Gastrocnemius medialis (tissue), 4 donors: ENCODE measurements at regions not wholly inside any gene's neighbourhood (a gene's known extent, or its start where the extent isn't known, plus 50 kb on each side); places are given as distances from the start of the nearest gene placed in this dataset.
"Not testable (repeated sequence)": the region's sequence is repeated elsewhere in the genome, so short reads cannot be mapped to it uniquely, and the experiment has no call there.

Source experiments
- ATAC-seq, 2 donors: fragments of 150-250 bp; one replicate each; pipeline ENCODE4 v1.9.1; 2016
- DNase-seq, 2 donors: peaks; one replicate each; pipeline ENCODE4 v3.0.0-alpha.2; 2019
- H3K27ac ChIP-seq, 4 donors: fragments of 200-600 bp; sonication (generic); 1 replicate in 1 of 4; 2 replicates in 3 of 4; pipeline ENCODE4 v1.5.1; 2016 to 2018; ENCODE audit warnings: mild to moderate bottlenecking in 2 of 4, moderate library complexity in 1 of 4
- H3K27me3 ChIP-seq, 3 donors: fragments of 200-600 bp; sonication (generic) in 2 of 3; 1 replicate in 1 of 3; 2 replicates in 2 of 3; pipeline versions ENCODE4 v1.5.1 to v1.6.0; 2016 to 2019; ENCODE audit warnings: mild to moderate bottlenecking in 1 of 3, moderate library complexity in 1 of 3
- H3K36me3 ChIP-seq, 2 donors: fragments of 200-600 bp; sonication (generic) in 1 of 2; one replicate each; pipeline ENCODE4 v1.5.1; 2017 to 2018
- H3K4me1 ChIP-seq, 2 donors: fragments of 200-600 bp; sonication (generic) in 1 of 2; one replicate each; pipeline ENCODE4 v1.5.1; 2016 to 2017; ENCODE audit warnings: mild to moderate bottlenecking in 2 of 2
- H3K4me3 ChIP-seq, 4 donors: fragments of 200-600 bp; sonication (generic) in 3 of 4; 1 replicate in 1 of 4; 2 replicates in 3 of 4; pipeline ENCODE4 v1.5.1; 2016 to 2019; ENCODE audit warnings: mild to moderate bottlenecking in 2 of 4
- H3K9me3 ChIP-seq, 3 donors: fragments of 200-600 bp; sonication (generic) in 2 of 3; 1 replicate in 1 of 3; 2 replicates in 2 of 3; pipeline ENCODE4 v1.5.1; 2016 to 2019
- POLR2A ChIP-seq, 2 donors: fragments of 450-650 bp; IDR thresholded peaks; one replicate each; pipeline ENCODE4 v1.6.1; 2017; ENCODE audit warnings: antibody characterized with exemption in 2 of 2, mild to moderate bottlenecking in 2 of 2, moderate library complexity in 2 of 2
- in situ Hi-C, 4 donors: fragments of 200-750 bp; cut with MboI; loops; one replicate each; pipeline versions ENCODE4 v1.15.0 to v1.8.0; 2017; ENCODE audit warnings: low sequenced_read_pairs in 4 of 4
- intact Hi-C: fragments of 100-400 bp; cut with DNase I; formaldehyde crosslinking; loops from one replicate; pipeline ENCODE4 v1.15.1; 2023; ENCODE audit warnings: low total_unique reads
- TF ChIP-seq, protein P1 (sequence below), 5 experiments: fragments of 450-650 bp in 3 of 5; fragments of 200-600 bp in 2 of 5; sonication (generic) in 2 of 5; IDR thresholded peaks in 4 of 5; conservative IDR thresholded peaks in 1 of 5; 1 replicate in 4 of 5; 2 replicates in 1 of 5; pipeline ENCODE4 v1.5.1; 2016 to 2019; ENCODE audit warnings: antibody characterized with exemption in 5 of 5, mild to moderate bottlenecking in 3 of 5, moderate library complexity in 3 of 5

DNA sequence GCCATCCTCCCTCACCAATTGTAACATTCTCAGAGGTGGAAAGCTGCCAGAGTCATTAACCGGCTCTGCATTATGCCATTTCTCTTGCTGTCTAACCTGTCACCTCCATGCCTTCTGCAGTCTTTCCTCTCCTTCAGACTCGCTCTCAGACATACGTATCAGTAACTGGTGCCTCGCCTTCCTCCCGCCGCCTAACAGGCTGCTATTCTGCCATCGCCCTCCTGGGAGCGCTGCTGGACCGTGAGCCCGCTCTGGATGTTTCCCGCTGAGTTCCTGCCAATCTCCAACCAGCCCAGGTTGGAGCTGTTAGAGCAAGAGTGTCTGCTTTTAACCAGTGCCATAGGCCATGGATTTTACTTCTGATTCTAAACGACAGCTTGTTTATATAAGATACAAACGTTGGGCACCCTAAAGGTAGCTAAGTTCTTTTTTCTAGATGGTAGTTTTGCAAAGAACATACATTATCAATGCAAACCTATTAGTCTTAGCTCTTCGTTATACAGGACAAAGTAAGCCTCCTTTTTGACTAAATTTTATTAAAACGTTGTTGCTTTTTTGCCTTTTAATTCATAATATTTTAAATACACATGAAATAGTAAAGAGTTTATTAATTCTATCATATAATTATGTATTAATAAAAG, 59.5 kb upstream of the NEIL3 start:
- TF ChIP-seq, protein P1, sequence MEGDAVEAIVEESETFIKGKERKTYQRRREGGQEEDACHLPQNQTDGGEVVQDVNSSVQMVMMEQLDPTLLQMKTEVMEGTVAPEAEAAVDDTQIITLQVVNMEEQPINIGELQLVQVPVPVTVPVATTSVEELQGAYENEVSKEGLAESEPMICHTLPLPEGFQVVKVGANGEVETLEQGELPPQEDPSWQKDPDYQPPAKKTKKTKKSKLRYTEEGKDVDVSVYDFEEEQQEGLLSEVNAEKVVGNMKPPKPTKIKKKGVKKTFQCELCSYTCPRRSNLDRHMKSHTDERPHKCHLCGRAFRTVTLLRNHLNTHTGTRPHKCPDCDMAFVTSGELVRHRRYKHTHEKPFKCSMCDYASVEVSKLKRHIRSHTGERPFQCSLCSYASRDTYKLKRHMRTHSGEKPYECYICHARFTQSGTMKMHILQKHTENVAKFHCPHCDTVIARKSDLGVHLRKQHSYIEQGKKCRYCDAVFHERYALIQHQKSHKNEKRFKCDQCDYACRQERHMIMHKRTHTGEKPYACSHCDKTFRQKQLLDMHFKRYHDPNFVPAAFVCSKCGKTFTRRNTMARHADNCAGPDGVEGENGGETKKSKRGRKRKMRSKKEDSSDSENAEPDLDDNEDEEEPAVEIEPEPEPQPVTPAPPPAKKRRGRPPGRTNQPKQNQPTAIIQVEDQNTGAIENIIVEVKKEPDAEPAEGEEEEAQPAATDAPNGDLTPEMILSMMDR (IDR thresholded peaks at IDR 0.05 in 4 of 5, conservative IDR thresholded peaks at IDR 0.05 in 1 of 5) = peak in 3 of 5 experiments; percentile 43 to 62 (median 60)
- no peak for TF ChIP-seq POLR2A (IDR thresholded peaks at IDR 0.05)
- Histone ChIP-seq H3K9me3 (no peaks in the 10 kb centered on the region), H3K4me1 (no peaks in the 10 kb centered on the region), H3K36me3 (no peaks in the 10 kb centered on the region), H3K4me3 (no peak overlapping the region), H3K27ac (no peak overlapping the region), H3K27me3 (no peaks in the 10 kb centered on the region)
- in situ Hi-C loops = no loop called here
- peak; percentile 3 to 16 for DNase-seq
- intact Hi-C loops = no loop called here
- peak in 1 of 2 donors; percentile 18 for ATAC-seq

GRCh38 chr4:177251237-177251636, 58.4 kb upstream of the NEIL3 start:
- no peak overlapping the region for H3K27ac ChIP-seq
- no peak overlapping the region for H3K4me3 ChIP-seq
- no peaks in the 10 kb centered on the region for H3K36me3 ChIP-seq
- H3K4me1 ChIP-seq = no peaks in the 10 kb centered on the region
- TF ChIP-seq POLR2A (IDR thresholded peaks at IDR 0.05) = no peak
- TF ChIP-seq, protein P1 (IDR thresholded peaks at IDR 0.05 in 4 of 5, conservative IDR thresholded peaks at IDR 0.05 in 1 of 5) = no peak
- no peaks in the 10 kb centered on the region for H3K9me3 ChIP-seq
- ATAC-seq (no peak), DNase-seq (no peak)
- in situ Hi-C loops (no loop called here), intact Hi-C loops (no loop called here)
- no peaks in the 10 kb centered on the region for H3K27me3 ChIP-seq

- intact Hi-C loops (no loop called here), in situ Hi-C loops (no loop called here)
- H3K4me1 ChIP-seq = no peaks in the 10 kb centered on the region
- DNase-seq (no peak), ATAC-seq (no peak)
- TF ChIP-seq POLR2A (IDR thresholded peaks at IDR 0.05) = no peak
- TF ChIP-seq, protein P1 (IDR thresholded peaks at IDR 0.05 in 4 of 5, conservative IDR thresholded peaks at IDR 0.05 in 1 of 5) = no peak
- no peak overlapping the region for H3K4me3 ChIP-seq
- no peak overlapping the region for H3K27ac ChIP-seq
- no peaks in the 10 kb centered on the region for H3K27me3 ChIP-seq
- H3K9me3 ChIP-seq = no peaks in the 10 kb centered on the region
- H3K36me3 ChIP-seq = no peaks in the 10 kb centered on the region
Measured at GRCh38 chr4:177255359-177255758, 54.3 kb upstream of the NEIL3 start.

- Histone ChIP-seq H3K27me3 (no peaks in the 10 kb centered on the region), H3K36me3 (no peaks in the 10 kb centered on the region), H3K4me3 (no peak overlapping the region), H3K9me3 (no peaks in the 10 kb centered on the region), H3K27ac (no peak overlapping the region), H3K4me1 (no peaks in the 10 kb centered on the region)
- TF ChIP-seq POLR2A (IDR thresholded peaks at IDR 0.05) = no peak
- TF ChIP-seq, protein P1 (IDR thresholded peaks at IDR 0.05 in 4 of 5, conservative IDR thresholded peaks at IDR 0.05 in 1 of 5) = no peak
- DNase-seq (no peak), ATAC-seq (no peak)
- intact Hi-C loops (no loop called here), in situ Hi-C loops (no loop called here)
Measured at GRCh38 chr4:177256950-177257349, 52.7 kb upstream of the NEIL3 start.

DNA sequence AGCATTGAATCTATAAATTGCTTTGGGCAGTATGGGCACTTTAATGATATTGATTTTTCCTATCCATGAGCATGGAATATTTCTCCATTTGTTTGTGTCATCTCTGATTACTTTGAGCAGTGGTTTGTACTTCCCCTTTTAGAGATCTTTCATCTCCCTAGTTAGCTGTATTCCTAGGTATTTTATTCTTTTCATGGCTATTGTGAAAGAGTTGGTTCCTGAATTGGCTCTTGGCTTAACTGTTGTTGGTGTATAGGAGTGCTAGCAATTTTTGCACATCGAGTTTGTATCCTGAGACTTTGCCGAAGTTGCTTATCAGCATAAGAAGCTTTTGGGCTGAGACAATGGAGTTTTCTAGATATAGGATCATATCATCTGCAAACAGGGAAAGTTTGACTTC, 50.2 kb upstream of the NEIL3 start:
- DNase-seq, H3K9me3 ChIP-seq, H3K27me3 ChIP-seq, intact Hi-C loops, H3K4me3 ChIP-seq, H3K27ac ChIP-seq, ATAC-seq, H3K4me1 ChIP-seq, H3K36me3 ChIP-seq, in situ Hi-C loops: not testable (repeated sequence)
